K562 (cell line): ENCODE measurements at regions not wholly inside any gene's neighbourhood (a gene's known extent, or its start where the extent isn't known, plus 50 kb on each side); places are given as distances from the start of the nearest gene placed in this dataset.

Source experiments
- BCLAF1 ChIP-seq, 2 experiments: fragments of 450-650 bp in 1 of 2; IDR thresholded peaks; 2 replicates each; pipeline ENCODE4 v1.6.1; 2011 to 2017; ENCODE audit warnings: low read depth in 2 of 2, antibody characterized with exemption in 1 of 2, borderline replicate concordance in 1 of 2, low read length in 1 of 2, mild to moderate bottlenecking in 1 of 2, mixed read lengths in 1 of 2; ENCODE audit not compliant: control insufficient read depth in 1 of 2
- CREB1 ChIP-seq, 2 experiments: sonication (generic) in 1 of 2; formaldehyde crosslinking in 1 of 2; IDR thresholded peaks; 2 replicates each; pipeline versions ENCODE4 v1.6.1 to v1.8.0; 2012 to 2022; ENCODE audit warnings: inconsistent platforms in 1 of 2, mild to moderate bottlenecking in 1 of 2, missing genetic modification reagents in 1 of 2, moderate library complexity in 1 of 2
- MGA ChIP-seq: fragments of 450-650 bp; IDR thresholded peaks from 2 replicates; pipeline ENCODE4 v1.6.1; 2016; ENCODE audit warnings: mild to moderate bottlenecking, moderate library complexity
- TF ChIP-seq, protein P1 (sequence below): fragments of 450-650 bp; IDR thresholded peaks from 2 replicates; pipeline ENCODE4 v1.6.1; 2017; ENCODE audit warnings: antibody characterized with exemption, mild to moderate bottlenecking

- TF ChIP-seq MGA (peak; percentile 95), BCLAF1 (IDR thresholded peaks at IDR 0.05; ENCODE audit: borderline replicate concordance in 1 of 2, control insufficient read depth in 1 of 2, low read depth in 2 of 2, low read length in 1 of 2) (0 out of 4 replicates have a peak, but pooled peaks of 1 of the 2 experiments have one; percentile 24), CREB1 (IDR thresholded peaks at IDR 0.05) (no peak), CREB1 (CRISPR knock-in tag; IDR thresholded peaks at IDR 0.05) (peak; percentile 44; the same call in 1 of the 2 replicates)
- TF ChIP-seq, protein P1, sequence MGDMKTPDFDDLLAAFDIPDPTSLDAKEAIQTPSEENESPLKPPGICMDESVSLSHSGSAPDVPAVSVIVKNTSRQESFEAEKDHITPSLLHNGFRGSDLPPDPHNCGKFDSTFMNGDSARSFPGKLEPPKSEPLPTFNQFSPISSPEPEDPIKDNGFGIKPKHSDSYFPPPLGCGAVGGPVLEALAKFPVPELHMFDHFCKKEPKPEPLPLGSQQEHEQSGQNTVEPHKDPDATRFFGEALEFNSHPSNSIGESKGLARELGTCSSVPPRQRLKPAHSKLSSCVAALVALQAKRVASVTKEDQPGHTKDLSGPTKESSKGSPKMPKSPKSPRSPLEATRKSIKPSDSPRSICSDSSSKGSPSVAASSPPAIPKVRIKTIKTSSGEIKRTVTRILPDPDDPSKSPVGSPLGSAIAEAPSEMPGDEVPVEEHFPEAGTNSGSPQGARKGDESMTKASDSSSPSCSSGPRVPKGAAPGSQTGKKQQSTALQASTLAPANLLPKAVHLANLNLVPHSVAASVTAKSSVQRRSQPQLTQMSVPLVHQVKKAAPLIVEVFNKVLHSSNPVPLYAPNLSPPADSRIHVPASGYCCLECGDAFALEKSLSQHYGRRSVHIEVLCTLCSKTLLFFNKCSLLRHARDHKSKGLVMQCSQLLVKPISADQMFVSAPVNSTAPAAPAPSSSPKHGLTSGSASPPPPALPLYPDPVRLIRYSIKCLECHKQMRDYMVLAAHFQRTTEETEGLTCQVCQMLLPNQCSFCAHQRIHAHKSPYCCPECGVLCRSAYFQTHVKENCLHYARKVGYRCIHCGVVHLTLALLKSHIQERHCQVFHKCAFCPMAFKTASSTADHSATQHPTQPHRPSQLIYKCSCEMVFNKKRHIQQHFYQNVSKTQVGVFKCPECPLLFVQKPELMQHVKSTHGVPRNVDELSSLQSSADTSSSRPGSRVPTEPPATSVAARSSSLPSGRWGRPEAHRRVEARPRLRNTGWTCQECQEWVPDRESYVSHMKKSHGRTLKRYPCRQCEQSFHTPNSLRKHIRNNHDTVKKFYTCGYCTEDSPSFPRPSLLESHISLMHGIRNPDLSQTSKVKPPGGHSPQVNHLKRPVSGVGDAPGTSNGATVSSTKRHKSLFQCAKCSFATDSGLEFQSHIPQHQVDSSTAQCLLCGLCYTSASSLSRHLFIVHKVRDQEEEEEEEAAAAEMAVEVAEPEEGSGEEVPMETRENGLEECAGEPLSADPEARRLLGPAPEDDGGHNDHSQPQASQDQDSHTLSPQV, result peak; percentile 25; the same call in 1 of the 2 replicates
Measured at GRCh38 chr3:194928831-194929577, 243.3 kb downstream of the FAM43A start (continued).
